ENCODE measurements at regions not wholly inside any gene's neighbourhood (a gene's known extent, or its start where the extent isn't known, plus 50 kb on each side); places are given as distances from the start of the nearest gene placed in this dataset.

DNA sequence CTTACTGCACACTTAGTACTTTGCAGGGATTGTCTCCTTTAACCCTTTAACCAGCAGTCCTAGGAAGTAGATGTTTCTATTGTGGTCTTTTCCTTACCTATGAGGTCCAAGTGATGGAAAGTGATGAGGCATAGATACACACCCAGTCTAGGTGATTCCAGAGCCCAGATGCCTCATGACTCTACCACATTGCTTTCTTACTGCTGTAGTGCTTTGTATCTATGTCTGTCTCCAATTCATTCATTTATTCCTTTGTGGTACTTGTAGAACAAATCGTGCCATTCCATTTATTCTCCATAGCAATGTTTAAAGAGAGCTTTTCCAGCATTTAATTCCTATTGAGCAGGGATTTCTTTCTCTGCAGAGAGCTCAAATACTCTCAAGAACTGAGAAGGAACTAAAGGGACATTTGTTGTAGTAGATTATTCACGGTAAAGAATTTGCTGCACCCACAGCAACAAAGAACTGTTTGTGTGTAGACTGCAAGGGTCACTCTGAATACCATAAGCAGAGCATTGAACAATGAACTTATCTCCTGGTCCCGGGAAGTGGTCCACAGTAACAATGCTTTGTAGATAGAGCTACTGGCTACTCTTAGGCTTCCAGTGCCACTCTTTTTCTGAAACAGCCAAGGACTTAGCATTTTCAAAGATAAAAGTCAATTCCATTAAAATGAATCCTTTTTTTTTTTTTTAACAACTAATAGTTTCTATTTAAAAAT, 337.0 kb downstream of the PTEN start:
- in situ Hi-C loops (cut with HindIII; ENCODE audit: low pct_ligation_motif_present, low pct_unique_long_range_greater_than_20kb, low sequenced_read_pairs) = no loop called here

DNA sequence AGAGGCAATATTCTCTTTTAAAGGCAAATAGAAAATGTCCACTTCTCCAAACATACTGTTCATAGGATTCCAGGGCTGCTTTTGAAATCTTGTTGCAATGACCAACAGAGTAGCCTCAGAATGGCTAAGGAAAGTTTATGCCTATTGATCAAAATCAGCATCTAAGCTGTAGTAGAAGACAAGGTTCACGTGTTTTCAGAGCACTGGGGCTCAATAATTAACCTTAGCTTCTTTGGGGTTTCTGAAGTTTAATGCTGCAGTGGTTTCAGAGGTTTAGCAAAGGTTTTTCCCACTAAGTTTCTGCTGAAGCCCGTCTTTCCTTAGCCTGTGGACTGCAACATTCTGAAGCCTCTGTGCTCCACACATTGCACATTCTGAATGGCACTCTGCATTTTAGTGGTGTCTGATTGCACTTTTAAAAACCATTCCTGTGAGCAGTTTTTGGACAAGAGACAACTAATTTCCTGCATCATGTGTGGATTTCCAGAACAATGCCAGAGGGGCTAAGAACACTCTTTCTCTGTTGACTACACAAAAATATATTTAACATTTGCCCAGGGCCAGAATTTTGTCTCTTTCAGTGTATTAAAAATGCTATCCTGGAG, 342.5 kb downstream of the PTEN start:
- DNase-seq = no peak
- in situ Hi-C loops (cut with HindIII; ENCODE audit: low pct_ligation_motif_present, low pct_unique_long_range_greater_than_20kb, low sequenced_read_pairs) = no loop called here

More for the DNA sequence above, 337.0 kb downstream of the PTEN start:
- DNase-seq = no peak

DNA sequence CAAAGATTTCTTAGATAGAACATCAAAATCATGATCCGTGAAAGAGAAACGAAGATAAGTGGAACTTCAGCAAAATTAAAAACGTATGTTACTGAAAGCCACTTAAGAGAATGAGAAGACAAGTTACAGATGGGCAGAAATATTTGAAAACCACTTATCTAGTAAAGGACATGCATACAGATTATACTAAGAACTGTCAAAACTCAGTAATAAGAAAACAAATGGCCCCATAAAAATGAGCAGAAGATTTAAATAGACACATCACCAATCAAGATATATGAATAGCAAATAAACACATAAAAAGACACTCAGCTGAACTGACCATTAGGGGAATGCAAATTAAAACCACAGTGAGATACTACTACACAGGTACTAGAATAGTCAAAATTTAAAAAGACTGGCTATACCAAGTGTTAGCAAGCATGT, 343.7 kb downstream of the PTEN start:
- DNase-seq = no peak
- in situ Hi-C loops (cut with HindIII; ENCODE audit: low pct_ligation_motif_present, low pct_unique_long_range_greater_than_20kb, low sequenced_read_pairs) = no loop called here

DNA sequence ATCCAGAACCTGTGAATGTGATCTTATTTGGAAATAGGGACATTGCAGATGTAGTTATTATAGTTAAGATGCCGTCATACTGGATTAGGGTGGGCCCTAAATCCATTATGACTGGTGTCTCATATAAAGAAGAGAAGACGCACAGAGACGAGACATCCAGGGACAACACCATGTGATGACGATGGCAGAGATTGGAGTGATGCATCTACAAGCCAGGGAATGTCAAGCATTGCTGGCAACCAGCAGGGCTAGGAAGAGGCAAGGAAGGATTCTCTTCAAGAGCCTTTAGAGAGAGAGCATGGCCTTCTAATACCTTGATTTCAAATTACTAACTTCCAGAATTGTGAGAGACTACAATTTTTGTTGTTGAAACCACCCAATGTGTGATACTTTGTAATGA, 345.8 kb downstream of the PTEN start:
- in situ Hi-C loops (cut with HindIII; ENCODE audit: low pct_ligation_motif_present, low pct_unique_long_range_greater_than_20kb, low sequenced_read_pairs) = no loop called here
- DNase-seq = no peak

DNA sequence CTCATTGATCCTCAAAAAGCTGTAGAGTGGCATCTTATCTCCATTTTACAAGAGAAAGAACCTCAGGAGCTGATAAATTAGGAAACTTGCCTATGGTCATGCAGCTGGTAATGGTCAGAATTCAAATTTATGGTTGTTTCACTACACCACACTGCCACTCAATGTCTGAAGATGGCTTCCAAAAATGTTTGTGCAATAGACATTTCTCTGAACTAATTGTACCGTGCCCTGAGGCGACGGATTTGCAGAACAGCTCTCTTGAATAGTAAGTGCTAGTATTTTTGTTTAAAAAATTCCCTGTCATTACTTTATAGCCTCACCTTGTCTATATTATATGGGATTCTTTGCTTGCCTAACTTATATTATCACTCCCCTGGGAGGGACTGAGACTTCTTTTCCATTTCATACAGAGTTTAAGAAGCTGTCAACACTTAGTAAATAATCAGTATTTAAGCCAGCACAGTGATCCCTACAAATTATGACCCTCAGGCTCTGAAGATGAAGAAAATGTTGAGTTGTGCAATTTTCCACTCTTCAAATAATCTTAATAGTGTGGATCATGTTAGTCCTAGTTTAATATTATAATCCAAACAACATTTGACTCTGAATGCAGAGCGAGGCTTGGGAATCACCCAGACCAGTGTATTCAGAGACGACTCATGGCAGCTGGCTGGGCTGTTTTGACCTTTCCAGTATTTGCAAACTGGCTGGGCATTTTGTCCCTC, 346.6 kb downstream of the PTEN start:
- no peak for DNase-seq
- in situ Hi-C loops (cut with HindIII; ENCODE audit: low pct_ligation_motif_present, low pct_unique_long_range_greater_than_20kb, low sequenced_read_pairs) = no loop called here

DNA sequence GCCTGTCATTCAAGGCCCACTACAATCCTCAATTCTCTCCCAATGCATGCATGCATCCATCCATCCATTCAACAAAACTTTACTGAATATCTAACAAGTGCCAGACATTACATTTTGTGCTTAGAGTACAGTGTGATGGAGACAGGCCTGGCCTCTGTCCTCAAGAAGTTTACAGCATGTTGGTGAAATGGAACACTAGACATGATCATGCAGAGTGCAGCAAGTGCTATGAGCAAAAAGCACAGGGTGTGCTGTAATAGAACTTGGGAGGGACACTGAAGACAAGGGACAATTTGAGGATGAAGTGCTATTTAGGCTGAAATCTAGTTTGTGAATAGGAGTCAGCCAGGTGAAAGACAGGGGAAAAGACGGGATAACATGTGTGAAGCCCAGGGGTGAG, 347.8 kb downstream of the PTEN start:
- DNase-seq = no peak
- in situ Hi-C loops (cut with HindIII; ENCODE audit: low pct_ligation_motif_present, low pct_unique_long_range_greater_than_20kb, low sequenced_read_pairs) = no loop called here

DNA sequence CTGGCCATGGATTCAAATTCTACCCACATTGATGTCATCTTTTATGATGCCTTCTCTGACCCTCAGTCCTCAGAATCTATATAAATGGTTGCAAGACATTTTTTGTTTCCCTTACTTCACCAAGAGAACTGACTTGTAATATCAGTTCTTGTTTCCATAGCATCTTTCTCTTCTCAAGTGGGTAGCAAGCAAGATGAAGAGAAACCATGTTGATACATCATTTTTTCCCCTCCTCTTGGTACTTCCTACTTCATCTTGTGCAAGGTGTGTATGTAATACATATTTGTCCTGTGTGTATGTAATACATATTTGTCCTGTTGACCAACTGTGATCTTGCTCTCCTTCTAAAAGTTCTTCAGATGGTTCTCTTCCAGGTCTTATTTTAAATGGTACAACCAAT, 348.6 kb downstream of the PTEN start:
- in situ Hi-C loops (cut with HindIII; ENCODE audit: low pct_ligation_motif_present, low pct_unique_long_range_greater_than_20kb, low sequenced_read_pairs) = no loop called here
- no peak for DNase-seq

DNA sequence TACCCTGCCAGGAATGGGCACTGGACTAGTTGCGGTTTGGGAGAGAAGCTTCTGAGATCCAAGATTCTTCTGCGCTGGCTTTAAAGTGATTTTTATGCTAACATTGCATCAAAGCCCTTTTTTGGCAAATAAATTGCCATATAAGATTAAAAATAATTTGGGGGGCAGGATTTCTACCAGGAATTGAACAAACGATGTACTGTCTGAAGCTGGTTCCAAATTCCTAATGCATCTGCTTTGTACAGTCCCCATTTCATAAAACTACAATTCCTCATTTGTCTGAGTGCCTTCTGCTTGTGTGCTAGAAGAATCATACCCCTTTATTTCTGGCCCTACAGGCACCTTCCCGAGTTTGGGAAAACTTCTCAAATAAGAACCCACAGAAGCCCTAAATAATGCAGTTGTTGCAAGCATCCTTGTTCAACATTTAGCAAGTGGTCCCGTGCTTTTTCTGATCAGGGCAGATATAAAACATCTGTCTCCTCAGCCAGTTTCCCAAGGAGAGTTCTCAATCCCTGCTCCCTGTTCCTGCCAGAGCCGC, 349.7 kb downstream of the PTEN start:
- no peak for DNase-seq
- in situ Hi-C loops (cut with HindIII; ENCODE audit: low pct_ligation_motif_present, low pct_unique_long_range_greater_than_20kb, low sequenced_read_pairs) = no loop called here

DNA sequence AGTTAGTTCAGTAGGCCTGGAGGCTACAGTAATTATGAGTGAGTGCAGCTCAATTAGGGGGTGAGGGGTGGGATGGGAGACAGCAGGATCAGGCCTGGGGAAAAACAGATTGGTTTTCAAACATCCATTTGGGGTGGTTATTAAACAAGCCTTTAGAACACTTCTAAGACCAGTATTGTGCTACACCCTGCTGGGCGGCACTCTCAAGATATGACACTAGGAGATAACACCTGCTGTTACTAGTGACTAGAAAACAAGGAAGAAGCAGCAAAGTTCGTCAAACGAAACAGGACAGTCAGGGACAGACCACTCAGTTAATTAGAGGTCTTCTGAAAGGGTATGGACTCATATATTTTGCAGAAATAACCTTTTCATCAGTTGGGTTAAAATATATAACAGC, 353.6 kb downstream of the PTEN start:
- no peak for DNase-seq
- in situ Hi-C loops (cut with HindIII; ENCODE audit: low pct_ligation_motif_present, low pct_unique_long_range_greater_than_20kb, low sequenced_read_pairs) = no loop called here

DNA sequence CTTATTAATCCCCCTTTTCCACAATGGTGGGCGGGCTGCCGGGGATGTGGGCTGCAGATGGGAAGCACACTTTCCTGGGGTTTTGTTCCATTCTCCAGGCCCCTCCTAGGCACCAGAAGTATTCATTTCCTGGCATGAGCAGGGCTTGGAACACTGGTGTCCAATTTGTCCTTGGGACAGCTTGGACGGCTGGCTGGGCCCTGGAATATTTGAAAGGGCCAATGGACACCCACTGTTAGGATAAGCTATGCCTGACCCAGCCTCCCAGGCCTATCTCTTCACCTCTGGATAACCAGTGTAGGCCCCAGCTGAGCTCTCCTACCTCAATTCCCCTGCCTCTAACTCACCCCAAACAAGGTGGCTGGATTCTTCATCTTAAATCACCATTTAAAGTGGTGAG, 354.9 kb downstream of the PTEN start:
- DNase-seq = no peak
- in situ Hi-C loops (cut with HindIII; ENCODE audit: low pct_ligation_motif_present, low pct_unique_long_range_greater_than_20kb, low sequenced_read_pairs) = no loop called here

DNA sequence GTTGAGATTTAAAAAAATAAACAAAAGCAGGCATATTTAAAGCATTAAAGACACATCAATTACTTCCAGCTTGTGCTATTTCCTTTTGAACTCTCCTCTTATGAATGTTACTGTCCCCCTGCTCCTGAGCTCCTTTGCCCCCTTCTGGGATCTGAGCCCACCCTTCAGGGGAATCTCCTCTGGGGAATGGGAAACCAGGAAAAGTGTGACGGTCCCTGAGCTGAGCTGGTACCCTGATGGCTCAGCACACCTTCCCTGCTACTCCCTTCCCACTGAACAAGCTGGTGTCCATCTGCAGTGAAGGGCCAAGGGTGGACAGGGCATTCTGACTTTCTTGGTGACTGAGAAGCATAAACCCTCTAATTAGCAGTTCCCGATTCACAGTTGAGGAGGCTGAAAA, 356.3 kb downstream of the PTEN start:
- no peak for DNase-seq
- in situ Hi-C loops (cut with HindIII; ENCODE audit: low pct_ligation_motif_present, low pct_unique_long_range_greater_than_20kb, low sequenced_read_pairs) = no loop called here

DNA sequence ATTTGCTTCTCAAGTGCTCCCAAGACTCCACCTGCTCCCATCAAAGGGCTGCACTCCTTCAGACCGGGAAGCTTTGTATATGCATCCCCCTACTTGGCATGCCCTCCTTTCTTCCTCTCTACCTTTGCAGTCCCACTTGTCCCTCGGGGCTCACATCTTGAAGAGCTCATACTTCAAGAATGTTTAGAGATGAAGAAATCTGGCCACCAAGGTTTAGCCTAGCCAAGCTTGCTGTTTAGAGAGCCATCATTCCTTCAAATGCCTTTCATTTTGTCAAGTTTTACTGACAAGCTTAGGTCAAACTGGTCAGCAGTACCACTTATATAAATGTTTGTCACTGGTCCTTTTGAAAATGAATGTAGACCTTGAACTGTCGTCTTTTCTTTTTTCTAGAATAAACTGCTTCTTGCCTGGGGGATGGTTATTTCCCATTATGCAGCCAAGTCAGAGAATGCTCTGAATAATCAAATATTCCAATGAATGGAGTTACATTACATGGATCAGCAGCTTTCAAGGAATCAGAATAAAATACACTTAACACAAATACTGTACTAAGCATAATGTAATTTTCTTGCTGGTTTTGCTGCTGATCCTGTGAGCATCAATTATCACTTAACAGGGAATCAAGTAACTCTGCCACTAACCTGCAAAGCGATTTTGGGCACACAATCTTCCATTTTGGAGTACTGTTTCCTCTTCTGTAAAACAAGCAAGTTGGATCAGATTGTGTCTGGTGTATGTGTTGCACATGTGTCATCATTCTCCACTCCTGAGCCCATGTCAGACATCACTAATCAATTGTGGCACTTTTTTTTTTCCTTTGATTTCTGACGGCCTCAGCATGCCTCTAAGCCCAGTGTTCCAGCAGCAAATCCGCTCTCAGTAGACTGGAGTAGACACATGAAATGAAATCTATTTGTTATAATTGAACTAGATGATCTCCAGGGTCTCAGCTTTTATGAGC, 357.9 kb downstream of the PTEN start:
- in situ Hi-C loops (cut with HindIII; ENCODE audit: low pct_ligation_motif_present, low pct_unique_long_range_greater_than_20kb, low sequenced_read_pairs) = no loop called here
- no peak for DNase-seq

DNA sequence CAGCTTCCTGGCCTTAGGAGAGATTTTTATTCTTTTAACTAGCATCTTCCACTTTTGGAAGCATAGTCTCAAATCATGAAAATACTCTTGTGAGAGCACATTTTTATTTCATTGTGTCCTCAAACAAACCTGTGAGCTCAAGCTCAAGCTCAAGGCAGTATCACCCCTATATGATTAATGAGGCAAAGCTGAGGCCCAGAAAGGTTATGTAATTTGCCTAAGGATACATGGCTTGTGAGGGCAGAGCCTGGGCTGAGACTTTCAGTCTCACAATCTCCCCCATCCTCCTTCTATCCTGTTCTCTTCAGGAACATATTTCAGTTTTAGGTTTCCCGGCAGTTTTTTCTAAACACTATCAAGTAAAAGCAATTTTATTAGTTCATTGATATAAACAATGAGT, 359.5 kb downstream of the PTEN start:
- no peak for DNase-seq
- in situ Hi-C loops (cut with HindIII; ENCODE audit: low pct_ligation_motif_present, low pct_unique_long_range_greater_than_20kb, low sequenced_read_pairs) = no loop called here

Measured in ACHN (cell line).